Cerebellar cortex (tissue), 1 donor: ENCODE measurements at regions not wholly inside any gene's neighbourhood (a gene's known extent, or its start where the extent isn't known, plus 50 kb on each side); places are given as distances from the start of the nearest gene placed in this dataset.

Experiments used
- DNase-seq: peaks from one replicate; pipeline ENCODE4 v3.0.0-alpha.2; 2015; ENCODE audit warnings: low spot score

- no peak for DNase-seq
These were observed 615.1 kb upstream of the SALL3 start for GRCh38 chr18:78364388-78364960.

DNA sequence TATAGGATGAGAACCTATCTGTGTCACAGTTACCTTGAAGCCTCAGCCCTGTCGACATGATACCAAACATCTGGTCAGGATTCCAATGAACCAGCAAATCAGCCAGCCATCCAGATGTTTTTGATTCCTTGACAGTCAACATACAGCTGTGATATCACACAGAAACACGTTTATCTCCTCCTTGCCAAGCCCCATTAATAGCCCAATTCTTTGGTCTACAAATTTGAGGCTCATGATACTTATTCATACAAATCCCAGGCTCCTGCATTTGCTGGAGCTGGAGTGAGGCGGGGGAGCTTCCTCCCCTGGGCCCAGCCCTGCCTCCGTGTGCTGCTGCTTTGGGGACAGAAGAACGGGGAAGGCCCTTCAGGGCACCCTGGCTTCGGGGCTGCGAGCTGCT, 611.6 kb upstream of the SALL3 start:
- DNase-seq: no peak

DNA sequence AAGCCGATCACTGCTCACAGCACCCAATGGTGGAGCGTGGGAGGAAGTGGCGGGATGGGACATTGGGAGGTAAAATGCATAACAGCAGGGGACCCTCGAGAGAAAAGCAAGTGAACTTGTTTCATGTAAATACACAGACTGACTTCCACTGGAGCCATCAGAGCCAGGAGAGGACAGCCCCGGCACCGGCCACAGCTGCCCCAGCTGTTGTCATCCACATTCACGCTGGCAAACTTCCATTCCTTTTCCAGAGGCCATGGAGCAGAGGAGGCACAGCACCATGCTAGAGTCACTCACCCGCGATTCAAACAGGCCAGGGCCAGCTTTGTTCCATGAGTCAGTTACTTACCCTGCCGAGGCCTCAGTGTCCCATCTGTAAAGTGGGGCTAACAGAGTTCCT, 610.9 kb upstream of the SALL3 start:
- no peak for DNase-seq

DNA sequence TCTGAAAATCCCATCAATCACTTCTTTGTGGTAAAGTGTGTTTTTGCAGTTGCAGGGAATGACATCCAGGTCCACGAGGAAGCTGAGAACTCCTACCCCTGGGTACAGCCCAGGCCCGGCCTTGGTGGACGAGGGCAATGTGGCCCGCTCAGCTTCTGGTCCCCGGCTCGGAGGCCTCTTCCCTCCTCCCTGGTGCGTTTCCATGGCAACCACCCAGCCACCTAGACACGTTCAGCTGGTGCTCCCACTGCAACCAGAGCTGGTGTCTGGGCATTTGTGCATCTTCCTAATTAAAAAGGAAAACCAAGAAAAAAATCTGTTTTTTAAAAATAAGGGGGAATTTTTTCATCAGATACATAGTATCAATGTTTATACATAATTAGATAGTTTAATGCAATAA, 603.6 kb upstream of the SALL3 start:
- DNase-seq: no peak

DNA sequence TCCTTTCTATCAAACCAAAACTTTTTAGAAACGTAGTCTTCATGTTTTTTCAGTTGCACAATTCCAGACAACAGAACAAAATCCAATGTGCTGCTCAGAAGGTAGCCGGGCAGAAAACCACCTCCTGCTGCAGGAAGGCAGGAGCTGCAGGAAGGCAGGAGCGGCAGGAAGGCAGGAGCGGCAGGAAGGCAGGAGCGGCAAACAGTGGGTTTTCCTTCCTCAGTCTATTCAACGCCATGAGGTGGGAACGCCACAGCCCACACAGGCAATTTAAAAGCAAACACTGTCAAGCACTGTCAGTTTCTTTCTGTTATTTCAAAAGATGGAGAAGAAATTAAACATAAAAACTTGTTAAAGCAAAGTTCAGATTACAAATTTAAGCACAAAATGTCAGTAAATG, 601.2 kb upstream of the SALL3 start:
- DNase-seq: no peak

GRCh38 chr18:78378983-78379382, 600.6 kb upstream of the SALL3 start:
- DNase-seq: no peak

DNA sequence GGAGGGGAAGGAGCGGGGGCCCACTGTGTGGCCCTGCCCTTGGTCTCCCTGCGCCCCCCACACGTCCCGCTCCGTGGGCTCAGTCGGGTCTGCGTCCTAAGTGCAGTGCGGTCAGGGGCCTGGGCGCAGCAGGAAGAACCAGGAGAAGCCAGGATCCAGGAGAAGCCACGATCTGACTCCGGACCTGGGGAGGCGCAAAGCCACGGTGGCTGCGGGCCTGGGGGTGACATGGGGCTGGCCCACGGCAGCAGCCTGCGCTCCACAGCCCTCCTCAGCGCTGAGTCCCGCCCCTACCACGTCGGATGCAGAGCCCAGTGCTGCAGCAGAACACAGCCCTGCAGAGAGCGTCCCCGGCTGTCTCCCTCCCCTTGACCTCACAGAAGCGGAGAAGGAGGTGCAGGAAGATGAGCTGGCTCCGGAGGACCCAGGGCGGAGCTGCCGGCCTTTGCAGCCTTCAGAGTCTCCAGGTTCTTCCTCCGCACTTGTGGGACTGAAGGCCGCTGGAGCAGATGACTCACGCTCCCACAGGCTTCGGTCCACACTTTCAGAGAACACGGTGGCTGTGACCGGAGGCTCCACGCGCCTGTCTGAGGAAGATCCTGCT, 589.2 kb upstream of the SALL3 start:
- no peak for DNase-seq

DNA sequence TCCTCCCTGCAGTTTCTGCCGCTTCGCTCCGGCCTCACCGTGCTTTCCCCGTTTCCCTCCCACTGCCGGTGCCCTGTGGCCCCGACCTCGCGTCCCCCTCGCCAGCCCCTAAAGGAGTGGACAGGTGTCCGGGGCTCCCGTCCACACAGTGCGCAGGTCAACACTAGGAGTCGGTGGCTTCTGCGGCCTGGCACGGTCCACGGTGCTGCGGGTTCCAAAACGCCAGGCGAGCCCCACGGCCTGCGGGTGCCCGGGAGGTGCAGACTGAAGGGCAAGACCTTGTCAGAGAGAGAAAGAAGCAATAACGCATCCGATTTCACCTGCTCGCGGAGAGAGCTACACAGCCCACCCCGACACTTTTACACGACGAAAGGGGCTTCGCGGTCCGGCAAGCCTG, 588.7 kb upstream of the SALL3 start:
- no peak for DNase-seq

DNA sequence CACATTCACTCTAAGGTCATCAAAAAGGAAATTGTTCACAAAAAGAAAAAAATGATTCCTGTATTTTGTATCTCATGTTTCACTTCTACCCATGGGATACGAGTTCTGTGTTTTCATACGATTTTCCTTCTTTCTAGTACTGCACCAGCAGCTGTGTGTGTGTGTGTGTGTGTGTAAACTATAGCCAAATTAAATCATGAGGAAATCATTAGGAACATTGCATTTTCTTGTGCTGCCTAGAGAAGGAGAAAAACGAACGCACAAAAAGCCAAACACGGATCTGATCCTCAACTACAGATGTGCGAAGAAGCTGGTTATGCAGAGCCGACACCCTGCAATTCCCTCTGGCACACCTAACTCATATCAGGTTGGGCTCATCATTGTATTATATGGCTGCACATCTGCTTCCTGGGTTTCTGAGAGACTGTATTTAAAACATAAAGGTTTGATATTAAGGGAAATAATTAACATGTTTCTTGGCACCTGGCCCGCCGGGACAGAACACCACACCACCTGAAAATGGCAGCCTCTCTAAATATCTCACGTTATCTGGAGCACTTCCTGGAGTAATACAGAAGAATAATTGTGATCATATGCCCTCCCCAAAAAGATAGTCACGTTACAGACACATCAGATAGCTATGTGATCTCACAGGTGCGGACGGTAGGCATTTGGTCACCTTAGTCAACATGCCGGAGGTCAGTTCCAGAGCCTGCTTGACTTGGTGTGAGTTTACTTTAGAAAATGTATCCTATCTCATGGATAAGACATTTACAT, 586.3 kb upstream of the SALL3 start:
- no peak for DNase-seq

- DNase-seq: no peak
These were observed 583.5 kb upstream of the SALL3 start for GRCh38 chr18:78396077-78396476.

DNA sequence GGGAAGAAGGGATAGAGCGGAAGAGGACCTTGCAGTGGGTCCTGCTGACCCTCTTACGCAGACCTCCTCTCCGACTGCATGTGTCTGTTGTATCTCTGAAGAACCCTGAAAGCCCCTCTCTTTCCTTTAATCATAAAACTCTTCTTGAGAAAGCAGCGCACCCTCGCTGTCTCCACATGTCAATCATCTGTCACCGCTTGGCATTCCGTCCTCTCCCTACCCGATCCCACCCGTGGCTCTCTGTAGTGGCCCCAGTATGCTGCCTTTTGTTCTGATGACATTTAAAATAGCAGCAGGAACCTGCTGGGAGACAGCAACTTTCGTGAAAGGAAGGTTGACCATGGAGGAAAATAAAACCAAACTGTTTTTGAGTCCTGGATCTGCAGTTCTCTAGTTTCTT, 582.9 kb upstream of the SALL3 start:
- no peak for DNase-seq

- DNase-seq: no peak
These were observed 579.6 kb upstream of the SALL3 start for GRCh38 chr18:78399992-78400503.

DNA sequence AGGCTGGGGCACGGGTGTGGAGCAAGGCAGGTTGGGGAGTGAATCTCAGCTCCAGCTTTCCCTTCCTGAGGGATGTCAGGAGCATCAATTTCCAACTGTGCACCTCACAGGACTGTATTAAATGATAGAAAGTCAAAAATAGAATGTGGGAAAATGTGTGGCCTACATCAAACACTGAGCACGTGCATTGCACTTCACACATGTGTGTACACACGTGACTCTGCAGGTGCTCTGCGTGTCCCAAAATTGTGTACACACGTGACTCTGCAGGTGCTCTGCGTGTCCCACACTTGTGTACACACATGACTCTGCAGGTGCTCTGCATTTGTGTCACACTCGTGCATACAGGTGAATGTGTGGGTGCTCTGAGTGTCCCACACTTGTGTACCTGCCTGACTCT, 577.2 kb upstream of the SALL3 start:
- no peak for DNase-seq

- DNase-seq: no peak
These were observed 576.7 kb upstream of the SALL3 start for GRCh38 chr18:78402966-78403365.

- DNase-seq: no peak
These were observed 576.2 kb upstream of the SALL3 start for GRCh38 chr18:78403371-78403770.

GRCh38 chr18:78405763-78406162, 573.9 kb upstream of the SALL3 start:
- DNase-seq: no peak

- no peak for DNase-seq
These were observed 572.7 kb upstream of the SALL3 start for GRCh38 chr18:78406743-78407465.

GRCh38 chr18:78407466-78407844, 572.2 kb upstream of the SALL3 start:
- DNase-seq: no peak

DNA sequence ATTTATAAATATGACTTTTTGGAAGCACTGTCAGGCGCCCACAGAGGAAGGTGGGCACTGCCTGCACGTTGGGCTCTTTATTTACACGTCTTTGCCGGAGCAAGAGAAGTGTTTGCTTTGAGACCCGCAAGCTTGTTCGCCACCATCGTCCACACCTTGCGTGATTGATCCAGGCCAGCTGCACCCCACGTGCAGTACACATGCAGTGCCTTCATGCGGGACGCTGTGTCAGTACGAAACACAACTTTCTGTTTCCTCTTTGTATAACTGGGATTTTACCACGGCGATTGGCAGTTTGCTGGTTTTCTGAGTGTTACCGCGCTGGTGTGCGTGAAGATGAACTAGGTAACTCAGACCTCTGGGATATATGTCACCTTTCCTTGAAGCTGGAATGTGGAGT, 571.0 kb upstream of the SALL3 start:
- DNase-seq: no peak

- no peak for DNase-seq
These were observed 569.4 kb upstream of the SALL3 start for GRCh38 chr18:78410094-78410786.

DNA sequence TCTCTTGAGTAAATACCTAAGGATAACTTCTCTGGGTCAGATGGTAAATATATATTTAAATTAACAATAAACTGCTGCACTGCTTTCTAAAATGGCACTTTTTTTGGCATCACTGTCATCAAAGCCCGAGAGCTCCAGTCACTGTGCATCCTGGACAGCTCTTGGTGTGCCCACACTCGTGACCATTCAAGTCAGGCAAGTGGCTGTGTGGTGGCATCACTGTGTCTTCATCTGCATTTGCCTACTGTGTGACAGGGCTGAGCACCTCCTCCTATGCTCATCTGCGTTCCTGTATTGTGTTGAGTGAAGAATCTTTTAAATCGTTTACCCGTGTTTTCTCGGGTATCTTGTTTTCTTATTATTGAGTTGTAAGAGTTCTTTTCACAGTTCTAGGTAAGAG, 568.1 kb upstream of the SALL3 start:
- no peak for DNase-seq

DNA sequence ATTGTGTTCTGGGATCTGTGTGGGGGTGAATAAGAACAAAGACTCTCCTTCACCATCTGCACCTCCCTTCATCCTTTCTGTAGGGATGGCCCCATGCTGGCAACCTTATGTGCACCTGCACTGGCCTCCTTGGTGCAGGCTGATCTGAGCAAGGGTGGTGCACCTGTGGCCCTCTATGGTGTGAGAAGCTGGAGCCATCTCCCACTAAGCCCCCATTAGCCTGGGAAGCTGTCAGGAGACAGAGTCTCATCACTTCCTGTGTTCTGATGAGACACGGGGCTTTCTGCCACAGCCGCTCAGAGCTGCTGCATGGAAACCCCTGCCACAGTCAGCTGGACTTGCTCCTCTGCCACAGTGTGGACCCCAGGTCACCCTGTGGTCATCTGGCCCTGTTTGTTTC, 565.3 kb upstream of the SALL3 start:
- DNase-seq: no peak
